KMS-11 (cell line): ENCODE measurements at regions not wholly inside any gene's neighbourhood (a gene's known extent, or its start where the extent isn't known, plus 50 kb on each side); places are given as distances from the start of the nearest gene placed in this dataset.

Experiments used
- H2AFZ ChIP-seq: fragments of 200-600 bp; sonication (generic); 2 replicates; pipeline ENCODE4 v1.6.1; 2016; ENCODE audit warnings: antibody characterized with exemption, mixed run types, low read depth
- H3K27ac ChIP-seq: fragments of 200-600 bp; sonication (generic); 2 replicates; pipeline ENCODE4 v1.6.1; 2016; ENCODE audit warnings: mild to moderate bottlenecking, mixed run types
- H3K27me3 ChIP-seq: fragments of 200-600 bp; sonication (generic); 2 replicates; pipeline ENCODE4 v1.6.1; 2017; ENCODE audit warnings: mild to moderate bottlenecking, low read depth, mixed run types, moderate library complexity; ENCODE audit not compliant: insufficient read depth
- H3K36me3 ChIP-seq: fragments of 200-600 bp; sonication (generic); 2 replicates; pipeline ENCODE4 v1.6.1; 2017; ENCODE audit warnings: mild to moderate bottlenecking, mixed run types; ENCODE audit not compliant: insufficient read depth
- H3K4me1 ChIP-seq: fragments of 200-600 bp; sonication (generic); 2 replicates; pipeline ENCODE4 v1.6.1; 2016; ENCODE audit warnings: mild to moderate bottlenecking, low read depth, mixed run types; ENCODE audit not compliant: poor library complexity, severe bottlenecking
- H3K4me2 ChIP-seq: fragments of 200-600 bp; sonication (generic); 2 replicates; pipeline ENCODE4 v1.7.0; 2016; ENCODE audit warnings: mild to moderate bottlenecking, mixed run types
- H3K4me3 ChIP-seq: fragments of 200-600 bp; sonication (generic); IDR thresholded peaks from 2 replicates; pipeline ENCODE4 v1.6.1; 2017; ENCODE audit warnings: low read depth, low read length, mixed read lengths; ENCODE audit not compliant: insufficient read depth
- H3K79me2 ChIP-seq: fragments of 200-600 bp; sonication (generic); 2 replicates; pipeline ENCODE4 v1.6.1; 2016; ENCODE audit warnings: low read depth, mixed run types; ENCODE audit not compliant: insufficient read depth
- H3K9ac ChIP-seq: fragments of 200-600 bp; sonication (generic); 2 replicates; pipeline ENCODE4 v1.6.1; 2016; ENCODE audit warnings: mild to moderate bottlenecking, mixed run types
- H4K20me1 ChIP-seq: fragments of 200-600 bp; sonication (generic); 2 replicates; pipeline ENCODE4 v1.6.1; 2016; ENCODE audit warnings: mild to moderate bottlenecking, mixed run types; ENCODE audit not compliant: insufficient read depth
- TF ChIP-seq, protein P1 (sequence below): fragments of 200-600 bp; sonication (generic); conservative IDR thresholded peaks from 2 replicates; pipeline ENCODE4 v1.6.1; 2017; ENCODE audit warnings: low read depth, mild to moderate bottlenecking, antibody characterized with exemption, low read length, moderate library complexity, mixed read lengths

DNA sequence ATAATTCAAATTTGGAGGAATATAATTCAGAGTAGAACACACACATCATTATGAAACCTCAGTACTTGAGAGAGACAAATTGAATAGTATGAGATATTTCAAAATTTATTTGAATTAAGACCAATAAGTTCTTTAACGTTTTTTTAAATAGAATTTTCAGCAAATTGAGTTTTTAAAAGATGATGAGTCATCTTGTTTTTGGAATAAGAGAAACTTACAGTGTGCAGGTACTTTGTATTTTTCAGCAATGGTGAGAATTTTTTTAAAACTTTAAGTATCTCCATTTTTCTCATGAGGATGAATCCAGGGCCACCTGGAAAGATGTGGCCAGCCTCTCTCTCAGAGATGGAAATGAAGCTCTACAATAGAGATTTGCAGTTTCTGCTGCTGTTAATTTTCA lies 1015.0 kb upstream of the TENM4 start:
- Histone ChIP-seq H3K79me2 (no peaks in the 10 kb centered on the region), H3K4me3 (no peak overlapping the region), H2AFZ (no peak overlapping the region), H3K27ac (no peak overlapping the region), H3K36me3 (no peaks in the 10 kb centered on the region), H3K4me2 (no peak overlapping the region), H3K9ac (no peak overlapping the region), H4K20me1 (no peaks in the 10 kb centered on the region), H3K4me1 (no peaks in the 10 kb centered on the region), H3K27me3 (no peaks in the 10 kb centered on the region)
- TF ChIP-seq, protein P1, sequence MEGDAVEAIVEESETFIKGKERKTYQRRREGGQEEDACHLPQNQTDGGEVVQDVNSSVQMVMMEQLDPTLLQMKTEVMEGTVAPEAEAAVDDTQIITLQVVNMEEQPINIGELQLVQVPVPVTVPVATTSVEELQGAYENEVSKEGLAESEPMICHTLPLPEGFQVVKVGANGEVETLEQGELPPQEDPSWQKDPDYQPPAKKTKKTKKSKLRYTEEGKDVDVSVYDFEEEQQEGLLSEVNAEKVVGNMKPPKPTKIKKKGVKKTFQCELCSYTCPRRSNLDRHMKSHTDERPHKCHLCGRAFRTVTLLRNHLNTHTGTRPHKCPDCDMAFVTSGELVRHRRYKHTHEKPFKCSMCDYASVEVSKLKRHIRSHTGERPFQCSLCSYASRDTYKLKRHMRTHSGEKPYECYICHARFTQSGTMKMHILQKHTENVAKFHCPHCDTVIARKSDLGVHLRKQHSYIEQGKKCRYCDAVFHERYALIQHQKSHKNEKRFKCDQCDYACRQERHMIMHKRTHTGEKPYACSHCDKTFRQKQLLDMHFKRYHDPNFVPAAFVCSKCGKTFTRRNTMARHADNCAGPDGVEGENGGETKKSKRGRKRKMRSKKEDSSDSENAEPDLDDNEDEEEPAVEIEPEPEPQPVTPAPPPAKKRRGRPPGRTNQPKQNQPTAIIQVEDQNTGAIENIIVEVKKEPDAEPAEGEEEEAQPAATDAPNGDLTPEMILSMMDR = no peak

DNA sequence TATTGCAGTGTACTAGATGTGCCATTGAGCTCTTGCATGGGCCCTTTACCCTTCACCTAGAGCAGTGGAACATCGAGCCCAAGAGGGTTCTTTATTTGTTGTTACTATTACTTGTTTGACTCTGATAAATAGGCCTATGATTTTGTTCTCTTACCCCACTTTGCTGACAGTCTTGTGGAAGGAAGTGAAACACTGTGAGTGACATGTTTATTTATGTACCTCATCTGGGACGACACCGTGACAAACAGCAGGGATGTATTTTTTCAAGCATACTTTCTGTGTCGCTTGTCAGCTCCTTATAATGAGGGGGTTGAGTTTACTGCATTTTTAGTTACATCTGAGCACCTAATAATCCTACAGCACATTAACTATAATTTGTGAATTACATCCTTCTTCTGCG lies 1010.3 kb upstream of the TENM4 start:
- no peak overlapping the region for H3K27ac ChIP-seq
- no peak overlapping the region for H3K4me2 ChIP-seq
- H3K79me2 ChIP-seq = no peaks in the 10 kb centered on the region
- no peaks in the 10 kb centered on the region for H4K20me1 ChIP-seq
- no peak overlapping the region for H3K9ac ChIP-seq
- TF ChIP-seq, protein P1 = no peak
- no peaks in the 10 kb centered on the region for H3K4me1 ChIP-seq
- H3K27me3 ChIP-seq = no peaks in the 10 kb centered on the region
- no peak overlapping the region for H3K4me3 ChIP-seq
- no peaks in the 10 kb centered on the region for H3K36me3 ChIP-seq
- H2AFZ ChIP-seq = no peak overlapping the region

DNA sequence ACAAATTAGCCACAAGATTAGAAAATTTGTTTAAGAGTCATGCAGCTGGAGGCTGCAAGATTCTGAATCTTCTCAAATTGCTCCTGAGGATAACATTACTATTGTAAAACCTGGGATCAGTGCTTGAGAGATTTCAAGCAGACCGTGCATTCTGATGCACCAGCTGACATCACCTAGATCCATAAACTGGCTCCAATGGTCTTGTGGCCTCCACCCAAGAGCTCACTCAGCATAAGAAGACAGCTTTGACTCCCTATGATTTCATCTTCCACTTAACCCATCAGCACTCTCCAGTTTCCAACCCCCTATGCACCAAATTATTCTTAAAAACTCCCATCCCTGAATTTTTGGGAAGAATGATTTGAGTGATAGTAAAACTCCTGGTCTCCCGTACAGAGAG lies 1007.9 kb upstream of the TENM4 start:
- H3K36me3 ChIP-seq = no peaks in the 10 kb centered on the region
- H2AFZ ChIP-seq = no peak overlapping the region
- no peaks in the 10 kb centered on the region for H4K20me1 ChIP-seq
- TF ChIP-seq, protein P1 = no peak
- H3K4me3 ChIP-seq = no peak overlapping the region
- H3K27me3 ChIP-seq = no peaks in the 10 kb centered on the region
- no peaks in the 10 kb centered on the region for H3K4me1 ChIP-seq
- no peak overlapping the region for H3K9ac ChIP-seq
- no peak overlapping the region for H3K4me2 ChIP-seq
- H3K27ac ChIP-seq = no peak overlapping the region
- no peaks in the 10 kb centered on the region for H3K79me2 ChIP-seq

DNA sequence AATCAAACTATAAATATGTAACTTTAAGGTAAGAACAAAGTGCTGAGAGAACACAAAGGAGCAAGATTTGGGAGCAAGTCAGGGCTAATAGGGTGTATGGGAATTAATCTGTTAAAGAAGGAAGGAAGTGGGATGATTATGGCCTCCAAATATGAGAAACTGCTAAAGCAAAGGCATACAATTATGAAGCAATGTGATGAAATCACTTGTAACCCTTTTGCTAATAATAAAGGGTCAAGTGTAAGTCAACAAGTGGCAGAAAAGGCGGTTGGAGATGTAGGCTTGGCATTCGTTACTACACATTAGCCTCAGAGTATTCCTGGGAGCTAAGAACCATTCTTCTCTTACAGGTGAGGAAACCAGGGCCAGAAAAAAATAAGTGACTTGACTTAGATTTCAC lies 1002.3 kb upstream of the TENM4 start:
- no peak overlapping the region for H3K27ac ChIP-seq
- H3K4me2 ChIP-seq = no peak overlapping the region
- H3K27me3 ChIP-seq = no peaks in the 10 kb centered on the region
- H3K4me1 ChIP-seq = no peaks in the 10 kb centered on the region
- no peak overlapping the region for H2AFZ ChIP-seq
- H3K9ac ChIP-seq = no peak overlapping the region
- no peaks in the 10 kb centered on the region for H4K20me1 ChIP-seq
- TF ChIP-seq, protein P1 = no peak
- H3K79me2 ChIP-seq = no peaks in the 10 kb centered on the region
- no peak overlapping the region for H3K4me3 ChIP-seq
- no peaks in the 10 kb centered on the region for H3K36me3 ChIP-seq

DNA sequence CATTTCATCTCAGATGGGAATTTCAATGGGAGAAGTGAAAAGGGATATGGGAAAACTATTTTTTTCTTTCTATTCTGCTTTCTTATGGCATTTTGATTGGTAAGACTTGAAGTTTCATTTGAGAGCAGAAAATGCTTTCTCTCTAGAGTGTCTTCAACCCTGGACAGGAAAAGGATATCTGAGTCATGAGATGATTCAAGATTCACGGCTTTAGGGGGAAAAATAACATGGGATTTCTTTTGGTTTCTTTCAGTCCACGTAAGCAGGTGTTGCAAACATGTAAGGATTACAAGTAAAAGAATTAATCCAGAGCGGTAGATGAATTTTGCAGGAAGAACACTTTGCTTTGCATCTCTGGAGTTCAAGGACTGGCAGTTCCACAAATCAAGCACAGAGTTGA lies 1001.0 kb upstream of the TENM4 start:
- Histone ChIP-seq H3K4me2 (no peak overlapping the region), H3K27me3 (no peaks in the 10 kb centered on the region), H3K4me1 (no peaks in the 10 kb centered on the region), H4K20me1 (no peaks in the 10 kb centered on the region), H3K4me3 (no peak overlapping the region), H3K36me3 (no peaks in the 10 kb centered on the region), H2AFZ (no peak overlapping the region), H3K27ac (no peak overlapping the region), H3K79me2 (no peaks in the 10 kb centered on the region), H3K9ac (no peak overlapping the region)
- TF ChIP-seq, protein P1 = no peak
